GM12878 (cell line): ENCODE measurements at regions not wholly inside any gene's neighbourhood (a gene's known extent, or its start where the extent isn't known, plus 50 kb on each side); places are given as distances from the start of the nearest gene placed in this dataset.

Experiments used
- ATF7 ChIP-seq: fragments of 450-650 bp; IDR thresholded peaks from 2 replicates; pipeline ENCODE4 v1.6.1; 2016; ENCODE audit warnings: low read depth, mild to moderate bottlenecking
- BMI1 ChIP-seq: fragments of 450-650 bp; IDR thresholded peaks from 2 replicates; pipeline ENCODE4 v1.6.1; 2016; ENCODE audit warnings: mild to moderate bottlenecking, moderate library complexity, borderline replicate concordance
- FOS ChIP-seq: IDR thresholded peaks from 3 replicates; pipeline ENCODE4 v1.6.1; 2011; ENCODE audit warnings: borderline replicate concordance; ENCODE audit not compliant: insufficient read length; ENCODE audit errors: extremely low read depth
- MEF2A ChIP-seq: IDR thresholded peaks from 2 replicates; pipeline ENCODE4 v1.6.1; 2011; ENCODE audit warnings: low read depth, mild to moderate bottlenecking, low read length, moderate library complexity; ENCODE audit not compliant: insufficient read depth
- MTA2 ChIP-seq: fragments of 450-650 bp; IDR thresholded peaks from 2 replicates; pipeline ENCODE4 v1.6.1; 2016; ENCODE audit warnings: low read depth, mild to moderate bottlenecking, moderate library complexity
- TF ChIP-seq, protein P1 (sequence below), 3 experiments: IDR thresholded peaks in 2 of 3; conservative IDR thresholded peaks in 1 of 3; 2 replicates each; pipeline ENCODE4 v1.5.1; 2011; ENCODE audit warnings: low read depth in 3 of 3, low read length in 3 of 3, mild to moderate bottlenecking in 3 of 3, control low read depth in 2 of 3, moderate library complexity in 2 of 3, inconsistent platforms in 1 of 3, mixed read lengths in 1 of 3; ENCODE audit not compliant: control insufficient read depth in 2 of 3, insufficient read depth in 1 of 3; ENCODE audit errors: extremely low read depth in 1 of 3

DNA sequence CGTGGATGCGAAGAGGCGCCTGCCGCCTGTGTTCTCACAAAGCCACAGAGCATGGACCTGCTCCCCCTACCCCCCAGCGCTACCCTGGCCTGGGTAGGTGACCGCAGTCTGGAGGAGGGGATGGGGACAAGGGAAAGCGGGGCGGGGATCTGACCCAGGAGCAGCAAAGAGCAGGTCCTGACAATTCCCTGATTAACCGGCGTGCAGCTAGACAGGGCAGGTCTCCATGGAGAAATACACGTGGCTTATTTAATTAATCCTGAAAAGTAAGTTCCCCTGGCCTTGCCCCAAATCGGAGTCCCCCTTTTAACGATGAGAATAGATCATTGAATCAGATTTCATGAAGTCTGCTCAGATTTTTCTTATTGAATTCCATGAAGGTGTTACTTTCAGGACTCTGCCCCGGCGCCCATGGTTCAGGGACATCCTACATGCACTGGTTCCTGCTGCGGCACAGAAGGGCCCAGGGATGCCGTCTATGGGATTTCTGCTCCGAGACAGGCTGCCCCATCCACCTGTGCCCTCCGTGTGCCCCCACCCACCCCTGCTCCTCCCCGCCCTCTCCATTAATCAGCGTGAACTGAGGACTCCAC, 251.0 kb upstream of the SFSWAP start:
- TF ChIP-seq MTA2 (no peak), FOS (no peak), ATF7 (no peak), BMI1 (no peak), MEF2A (no peak)
- TF ChIP-seq, protein P1, sequence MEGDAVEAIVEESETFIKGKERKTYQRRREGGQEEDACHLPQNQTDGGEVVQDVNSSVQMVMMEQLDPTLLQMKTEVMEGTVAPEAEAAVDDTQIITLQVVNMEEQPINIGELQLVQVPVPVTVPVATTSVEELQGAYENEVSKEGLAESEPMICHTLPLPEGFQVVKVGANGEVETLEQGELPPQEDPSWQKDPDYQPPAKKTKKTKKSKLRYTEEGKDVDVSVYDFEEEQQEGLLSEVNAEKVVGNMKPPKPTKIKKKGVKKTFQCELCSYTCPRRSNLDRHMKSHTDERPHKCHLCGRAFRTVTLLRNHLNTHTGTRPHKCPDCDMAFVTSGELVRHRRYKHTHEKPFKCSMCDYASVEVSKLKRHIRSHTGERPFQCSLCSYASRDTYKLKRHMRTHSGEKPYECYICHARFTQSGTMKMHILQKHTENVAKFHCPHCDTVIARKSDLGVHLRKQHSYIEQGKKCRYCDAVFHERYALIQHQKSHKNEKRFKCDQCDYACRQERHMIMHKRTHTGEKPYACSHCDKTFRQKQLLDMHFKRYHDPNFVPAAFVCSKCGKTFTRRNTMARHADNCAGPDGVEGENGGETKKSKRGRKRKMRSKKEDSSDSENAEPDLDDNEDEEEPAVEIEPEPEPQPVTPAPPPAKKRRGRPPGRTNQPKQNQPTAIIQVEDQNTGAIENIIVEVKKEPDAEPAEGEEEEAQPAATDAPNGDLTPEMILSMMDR (IDR thresholded peaks at IDR 0.05 in 2 of 3, conservative IDR thresholded peaks at IDR 0.05 in 1 of 3; ENCODE audit: control insufficient read depth in 2 of 3, extremely low read depth in 1 of 3, insufficient read depth in 1 of 3, low read depth in 3 of 3, low read length in 3 of 3) = no peak
